Pons (tissue), 1 donor: ENCODE measurements at regions not wholly inside any gene's neighbourhood (a gene's known extent, or its start where the extent isn't known, plus 50 kb on each side); places are given as distances from the start of the nearest gene placed in this dataset.

Experiments used
- DNase-seq: peaks from one replicate; pipeline ENCODE4 v3.0.0-alpha.2; 2016; ENCODE audit warnings: low spot score

DNA sequence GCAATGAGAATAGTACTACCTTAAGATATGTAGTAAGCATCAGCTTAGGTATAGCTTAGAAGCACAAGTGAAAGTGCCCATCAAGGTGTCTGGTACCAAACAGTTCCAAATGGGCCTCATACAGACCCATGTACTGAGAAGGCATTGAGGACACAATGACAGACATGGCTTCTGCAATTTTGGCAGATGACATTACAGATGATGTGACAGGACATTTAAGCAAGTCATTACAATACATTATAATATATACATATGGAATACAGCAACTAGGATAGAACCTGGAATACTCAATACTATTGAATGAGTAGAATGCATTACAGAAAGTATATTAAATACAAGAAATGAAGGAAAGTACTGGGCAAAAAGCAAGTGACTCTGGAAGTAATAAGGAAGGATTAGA lies 256.4 kb downstream of the GXYLT1 start:
- DNase-seq: no peak

DNA sequence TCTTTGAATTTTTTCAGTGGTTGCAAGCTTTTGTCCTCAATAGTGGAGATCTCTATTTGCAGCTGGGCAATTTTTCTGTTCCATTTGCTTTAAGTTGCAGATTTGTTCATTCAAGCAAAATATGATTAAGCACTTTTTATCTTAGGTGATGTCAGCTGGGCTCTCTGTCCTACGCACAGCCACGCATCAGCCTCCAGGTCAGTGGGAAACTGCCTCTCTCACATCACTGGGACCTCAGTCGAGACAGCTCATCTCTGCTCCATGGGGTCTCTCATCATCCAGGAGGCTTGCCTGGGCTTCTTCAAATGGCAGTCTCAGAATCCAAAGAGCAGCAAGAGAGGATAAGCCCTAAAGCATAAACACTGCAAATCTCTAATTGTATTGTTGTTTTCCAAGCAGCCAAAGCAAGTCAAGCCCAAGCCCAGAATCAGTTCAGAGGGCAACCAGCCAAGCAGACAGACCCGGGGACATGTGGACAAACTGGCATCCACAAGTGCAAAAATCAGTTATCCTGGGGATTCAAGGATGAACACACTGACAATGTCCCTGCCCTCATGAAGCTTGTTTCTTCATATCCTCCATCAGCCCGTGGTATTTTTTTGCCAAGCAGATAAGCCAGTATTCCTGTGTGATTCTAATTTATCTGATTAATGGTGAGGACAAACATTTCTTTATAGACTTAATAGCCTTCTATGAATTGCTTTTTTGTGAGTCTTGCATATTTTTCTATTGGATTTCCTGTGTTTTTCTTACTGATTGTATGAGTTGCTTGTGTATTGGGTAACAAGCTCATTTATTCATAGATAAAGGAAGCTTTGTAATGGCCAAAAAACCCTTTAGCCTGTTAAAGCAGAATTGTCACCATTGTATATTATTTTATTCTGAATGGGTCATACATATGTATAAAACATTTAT lies 262.5 kb downstream of the GXYLT1 start:
- DNase-seq: peak; percentile 49

DNA sequence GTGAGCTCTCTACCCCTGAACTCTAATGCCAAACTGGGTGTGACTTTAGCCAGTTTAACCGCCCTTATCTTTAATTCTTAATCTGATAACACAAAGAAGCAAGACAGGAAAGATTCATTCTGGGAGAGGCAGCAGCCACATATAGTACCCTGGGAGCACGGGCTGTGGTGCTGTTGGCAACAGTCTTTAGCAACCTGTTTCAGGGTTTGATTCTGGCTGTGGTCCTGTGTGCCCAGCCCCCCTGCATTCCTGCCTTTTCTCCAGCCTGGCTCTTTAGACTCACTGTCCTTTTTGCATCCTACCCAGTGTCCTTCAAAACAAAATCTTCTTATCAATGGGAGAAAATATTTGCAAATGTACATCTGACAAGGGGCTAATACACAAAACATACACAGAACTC lies 275.2 kb downstream of the GXYLT1 start:
- DNase-seq: no peak

DNA sequence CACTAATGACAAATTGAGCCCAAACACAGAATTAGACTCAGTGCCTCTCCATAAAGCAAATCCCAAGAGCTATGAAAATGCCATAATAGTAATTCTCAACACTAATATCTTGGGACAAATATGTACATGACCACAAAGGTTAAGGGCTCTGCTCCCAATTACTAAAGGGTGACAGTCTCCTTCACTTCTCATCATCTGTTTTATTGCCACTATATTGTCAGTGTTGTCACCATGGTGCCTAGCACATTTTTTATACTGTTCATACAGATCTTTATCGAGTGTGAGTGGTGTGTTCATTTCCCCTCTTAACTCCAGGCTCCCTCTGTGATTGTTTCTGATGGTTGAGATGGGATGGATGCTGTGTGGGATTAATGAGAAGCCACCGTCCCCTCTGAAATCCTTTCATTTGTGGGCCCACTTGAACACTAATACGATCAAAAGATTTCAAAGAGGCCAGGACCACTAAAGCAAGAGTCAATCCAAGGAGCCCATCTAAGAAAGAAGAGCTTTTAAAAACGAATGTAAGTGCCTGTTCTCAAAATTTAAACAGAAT lies 277.7 kb downstream of the GXYLT1 start:
- no peak for DNase-seq

DNA sequence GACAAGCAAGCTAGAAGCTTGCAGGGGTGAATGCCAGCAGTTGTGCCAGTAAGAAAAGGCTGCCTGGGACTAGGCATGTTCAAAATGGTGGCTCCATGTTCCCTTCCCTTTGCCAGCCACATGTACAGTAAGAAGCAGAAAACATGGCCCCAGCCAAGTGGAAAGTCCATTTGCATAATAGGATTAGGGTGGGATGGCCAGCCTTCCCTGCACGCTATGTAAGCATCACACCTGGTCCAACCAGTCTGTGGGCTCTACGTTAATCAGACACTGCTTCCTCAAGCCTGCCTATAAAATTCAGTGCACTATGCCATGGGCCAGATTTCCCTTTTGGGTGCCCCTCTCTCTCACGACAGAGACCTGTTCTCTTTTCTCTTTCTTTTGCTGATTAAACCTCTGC lies 288.4 kb downstream of the GXYLT1 start:
- DNase-seq: no peak

DNA sequence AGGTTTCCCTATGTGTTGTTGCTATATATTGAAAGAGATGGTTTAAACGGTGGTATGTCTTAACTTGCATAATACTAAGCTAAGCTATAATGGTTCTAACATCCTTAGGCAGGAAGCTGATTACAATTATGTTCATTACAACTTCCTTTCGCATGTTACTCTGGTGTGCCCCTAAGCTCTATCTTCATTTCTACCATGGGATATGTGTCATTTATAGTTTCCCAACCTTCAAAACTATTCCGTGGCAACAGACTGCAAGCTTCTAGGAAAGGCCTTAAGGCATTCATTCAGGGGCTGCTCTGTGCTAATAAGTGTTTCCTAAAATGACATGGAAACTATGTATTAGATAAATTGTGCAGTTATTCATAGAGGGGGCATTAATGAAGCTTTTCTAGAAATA lies 294.6 kb downstream of the GXYLT1 start:
- DNase-seq: no peak

DNA sequence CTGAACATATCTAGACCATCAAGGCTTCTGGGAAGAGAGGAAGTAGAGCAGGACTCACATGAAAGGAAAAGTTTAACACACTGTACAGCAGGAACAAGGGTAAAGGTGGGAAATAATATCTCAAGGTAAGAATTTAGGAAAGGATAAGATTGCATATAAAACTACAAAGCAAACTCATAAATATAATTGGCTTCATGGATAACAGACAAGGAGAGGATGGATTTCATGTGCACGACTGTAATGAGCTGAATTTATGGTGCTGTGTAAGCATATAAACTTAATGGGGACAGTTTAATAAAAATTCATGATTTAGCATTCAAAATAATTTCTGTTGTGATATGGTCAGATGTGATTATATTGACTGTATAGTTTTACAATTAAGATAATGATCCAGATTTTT lies 298.0 kb downstream of the GXYLT1 start:
- DNase-seq: no peak

DNA sequence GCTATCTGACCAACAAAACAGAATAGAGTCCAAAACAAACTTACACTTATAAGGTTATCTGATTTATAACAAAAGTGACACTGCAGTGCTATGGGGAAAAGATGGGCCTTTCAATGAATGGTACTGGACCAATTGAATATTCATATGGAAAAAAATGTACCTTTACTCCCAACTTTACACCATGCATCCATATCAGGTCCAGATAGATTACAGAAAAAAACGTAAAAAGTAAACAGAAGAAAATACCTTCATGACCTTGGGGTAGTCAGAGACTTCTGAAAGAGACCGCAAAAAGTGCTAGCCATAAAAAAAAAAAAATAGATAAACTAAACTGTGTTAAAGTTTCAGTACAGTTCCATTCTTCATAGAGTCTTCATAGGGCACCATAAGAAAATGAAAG lies 308.3 kb downstream of the GXYLT1 start:
- DNase-seq: no peak

DNA sequence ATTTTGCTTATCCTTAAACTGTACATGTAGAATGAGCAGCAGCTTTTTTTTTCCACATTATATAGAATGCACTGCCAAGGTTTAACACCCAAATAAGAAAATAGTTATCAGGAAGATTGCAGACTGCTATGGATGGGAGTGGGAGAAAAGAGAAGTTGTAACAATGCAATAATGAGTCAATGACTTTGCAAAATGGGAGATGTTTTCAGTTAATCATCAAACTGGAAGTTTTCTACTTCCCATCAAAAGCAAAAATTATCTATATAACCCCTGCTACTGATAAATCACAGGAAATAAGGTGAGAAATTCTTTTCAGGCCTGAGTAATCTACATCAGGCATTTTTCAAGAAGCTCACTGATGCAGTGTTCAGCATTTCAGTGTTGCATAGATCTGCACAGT lies 309.1 kb downstream of the GXYLT1 start:
- DNase-seq: no peak

DNA sequence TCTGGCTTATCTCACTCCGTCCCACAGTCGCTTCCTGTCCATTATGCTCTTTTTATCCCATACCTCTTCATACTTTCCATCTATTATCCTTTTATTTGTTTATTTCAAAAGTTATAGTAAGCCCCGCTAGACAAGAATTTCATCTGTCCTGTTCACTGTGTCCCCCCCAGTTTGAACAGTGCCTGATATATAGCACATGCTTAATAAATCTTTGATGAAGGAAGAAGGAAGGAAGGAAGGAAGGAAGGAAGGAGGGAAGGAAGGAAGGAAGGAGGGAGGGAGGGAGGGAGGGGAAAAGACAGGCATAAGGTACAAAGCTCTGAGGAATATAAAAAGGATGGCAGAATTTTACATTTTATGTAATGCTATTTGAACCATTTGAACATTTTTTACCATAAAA lies 324.7 kb downstream of the GXYLT1 start:
- DNase-seq: no peak

DNA sequence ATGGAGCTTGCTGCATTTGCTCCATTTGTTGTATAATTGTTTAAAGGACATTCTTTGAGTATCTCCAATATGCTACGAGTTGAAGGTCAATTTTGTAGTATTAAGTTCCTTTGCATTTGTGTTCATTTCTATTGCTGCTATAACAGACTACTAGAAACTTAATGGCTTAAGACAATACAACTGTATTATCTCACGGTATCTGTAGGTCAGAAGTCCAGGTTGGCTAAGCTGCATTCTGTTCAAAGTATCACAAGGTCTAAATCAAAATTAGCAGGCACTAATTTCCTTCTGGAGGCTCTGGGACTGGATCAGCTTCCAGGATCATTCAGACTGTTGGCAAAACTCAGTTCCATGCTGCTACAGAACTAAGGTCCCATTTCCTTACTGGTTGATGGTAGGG lies 340.6 kb downstream of the GXYLT1 start:
- DNase-seq: no peak

DNA sequence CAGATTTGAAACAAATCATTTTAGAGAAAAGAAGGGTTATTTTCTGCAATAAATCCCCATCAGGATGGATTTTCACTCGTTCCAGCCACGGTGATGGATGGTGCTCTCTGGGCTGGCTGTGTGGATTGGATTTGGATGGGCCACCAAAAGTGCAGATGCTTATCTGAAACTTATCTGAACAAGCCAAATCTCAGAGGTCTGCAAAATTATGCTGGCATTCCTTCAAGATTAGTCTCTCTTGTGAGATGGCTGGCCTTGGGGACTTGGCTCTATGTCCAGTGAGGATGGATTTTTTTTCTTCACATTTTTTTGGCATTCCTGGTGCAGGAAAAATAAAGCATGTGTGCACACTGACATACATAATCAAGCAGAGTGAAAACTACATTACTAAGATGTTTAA lies 341.9 kb downstream of the GXYLT1 start:
- DNase-seq: no peak

DNA sequence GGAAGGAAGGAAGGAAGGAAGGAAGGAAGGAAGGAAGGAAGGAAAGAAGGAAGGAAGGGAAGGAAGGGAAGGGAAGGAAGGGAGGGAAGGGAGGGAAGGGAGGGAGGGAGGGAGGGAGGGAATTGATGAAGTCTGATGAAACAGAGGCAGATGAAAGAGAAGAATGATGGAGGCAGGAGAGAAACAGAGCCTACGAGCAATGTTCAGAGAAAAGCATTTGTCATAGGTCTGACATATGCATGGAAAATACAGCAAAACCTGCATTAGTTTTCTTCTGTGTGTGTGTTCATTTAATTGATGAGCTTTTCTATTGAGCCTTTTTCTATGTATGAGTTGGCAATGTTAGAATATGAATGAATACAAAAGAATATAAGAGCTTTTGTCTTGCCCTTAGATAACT lies 343.4 kb downstream of the GXYLT1 start:
- no peak for DNase-seq

DNA sequence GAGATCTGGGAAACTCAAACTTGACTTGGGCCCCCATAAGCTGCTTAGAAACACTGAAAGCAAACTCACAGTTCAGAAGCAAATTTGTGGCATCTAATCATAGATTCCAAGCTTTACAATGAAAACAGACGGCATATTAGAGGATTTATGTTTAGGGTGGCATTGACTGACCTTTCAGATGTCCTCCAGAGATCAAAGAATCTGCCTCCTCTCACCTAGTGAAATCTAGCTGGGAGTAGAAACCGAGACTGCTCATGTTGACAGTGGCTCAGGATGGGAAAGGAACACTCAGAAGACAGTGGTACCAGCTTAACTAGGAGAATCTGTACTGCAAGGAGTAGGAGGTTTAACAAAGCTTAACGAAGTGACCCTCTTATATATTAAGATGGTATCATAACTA lies 345.0 kb downstream of the GXYLT1 start:
- no peak for DNase-seq

DNA sequence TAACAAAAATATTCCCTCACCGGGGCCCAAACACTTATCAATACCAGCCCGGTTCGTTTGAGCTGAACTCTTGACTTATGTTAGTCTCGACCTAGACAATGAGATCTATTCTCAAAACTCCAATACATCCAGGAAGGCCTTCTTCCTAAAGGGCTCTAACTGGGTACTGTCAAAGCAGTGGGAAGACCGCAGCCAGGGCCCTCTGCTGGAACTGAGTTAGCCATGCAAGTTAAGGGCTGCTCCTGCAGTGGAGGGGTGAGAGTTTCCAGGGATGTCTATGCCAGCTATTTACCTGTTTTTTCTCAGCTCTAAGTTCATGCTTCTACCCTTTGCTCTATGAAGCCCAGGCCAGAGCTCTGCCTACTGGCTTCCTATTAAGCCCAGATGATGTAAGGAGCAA lies 348.8 kb downstream of the GXYLT1 start:
- no peak for DNase-seq

DNA sequence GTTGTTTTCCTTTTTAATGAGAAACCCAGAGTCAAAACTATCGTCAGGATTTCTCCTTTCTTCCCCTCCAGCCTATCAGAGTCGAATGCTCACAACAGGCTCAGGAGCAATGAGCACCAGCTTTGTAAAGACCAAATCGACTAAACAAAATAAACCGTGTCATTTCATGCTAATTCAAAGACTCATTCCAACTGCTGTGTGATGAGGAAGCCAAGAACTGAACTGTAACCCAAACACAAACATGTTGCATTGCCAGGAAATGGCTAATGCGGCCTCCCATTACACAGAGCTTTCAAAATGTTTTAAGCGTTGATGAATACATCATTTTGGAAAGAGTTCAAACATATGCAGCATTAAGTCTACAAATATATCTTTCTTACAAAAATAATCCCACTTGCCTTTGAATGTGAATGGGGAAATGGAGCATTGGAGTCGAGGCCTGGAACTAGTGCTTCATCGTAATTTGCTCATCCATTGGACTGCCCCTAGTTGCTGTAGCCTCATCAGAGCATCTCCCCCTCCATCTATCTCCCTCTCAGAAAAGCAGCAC lies 349.5 kb downstream of the GXYLT1 start:
- DNase-seq: peak; percentile 9

DNA sequence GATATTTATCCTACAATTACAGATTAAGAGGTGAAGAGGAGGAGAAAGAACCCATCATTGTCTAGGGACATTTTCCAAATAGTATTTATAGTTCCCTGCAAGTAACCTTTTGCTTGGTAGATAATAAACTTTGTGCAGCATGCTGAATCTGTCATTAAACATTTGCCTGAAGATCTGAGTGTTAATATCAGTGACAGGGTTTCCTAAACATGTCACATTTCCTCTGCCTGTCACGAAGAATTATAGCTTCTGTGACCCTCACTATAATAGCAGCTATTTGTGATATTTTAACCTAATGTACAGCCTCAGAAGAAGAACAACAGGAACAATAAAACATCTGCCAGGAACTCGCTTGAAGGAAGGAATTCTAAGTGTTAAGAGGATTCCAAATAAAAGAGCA lies 350.3 kb downstream of the GXYLT1 start:
- no peak for DNase-seq

DNA sequence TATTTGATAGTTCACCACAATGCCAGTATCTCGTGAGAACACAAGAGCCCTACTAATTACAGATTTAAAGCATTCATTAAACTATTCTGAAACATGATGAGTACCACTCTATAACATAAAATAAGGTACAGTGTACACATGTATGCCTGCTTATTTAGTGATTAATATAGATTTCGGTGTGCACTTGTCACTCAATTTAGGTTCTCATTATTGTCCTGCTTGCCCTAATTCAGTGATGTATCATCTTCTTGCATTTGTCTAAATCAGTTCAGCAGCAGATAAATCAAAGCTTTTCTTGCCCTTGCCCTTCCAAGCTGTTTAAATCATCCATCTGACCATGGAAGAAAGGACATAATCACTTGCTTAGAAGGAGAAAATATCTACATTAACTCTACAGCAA lies 359.7 kb downstream of the GXYLT1 start:
- DNase-seq: no peak

DNA sequence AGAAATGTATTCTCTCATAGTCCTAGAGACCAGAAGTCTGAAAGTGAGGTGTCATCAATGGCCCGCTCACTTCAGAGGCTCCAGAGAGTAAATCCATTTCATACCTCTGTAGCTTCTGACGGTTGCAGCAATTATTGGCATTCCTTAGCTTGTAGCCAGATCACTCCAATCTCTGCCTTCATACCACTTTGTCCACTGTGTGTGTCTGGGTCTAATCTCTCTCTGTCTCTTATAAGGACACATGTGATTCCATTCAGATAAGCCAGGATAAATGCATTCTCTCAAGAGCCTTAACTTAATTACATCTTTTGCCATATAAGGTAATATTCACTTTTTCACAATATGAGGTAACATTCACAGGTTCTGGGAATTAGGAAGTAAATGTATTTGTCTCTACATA lies 365.7 kb downstream of the GXYLT1 start:
- DNase-seq: no peak

DNA sequence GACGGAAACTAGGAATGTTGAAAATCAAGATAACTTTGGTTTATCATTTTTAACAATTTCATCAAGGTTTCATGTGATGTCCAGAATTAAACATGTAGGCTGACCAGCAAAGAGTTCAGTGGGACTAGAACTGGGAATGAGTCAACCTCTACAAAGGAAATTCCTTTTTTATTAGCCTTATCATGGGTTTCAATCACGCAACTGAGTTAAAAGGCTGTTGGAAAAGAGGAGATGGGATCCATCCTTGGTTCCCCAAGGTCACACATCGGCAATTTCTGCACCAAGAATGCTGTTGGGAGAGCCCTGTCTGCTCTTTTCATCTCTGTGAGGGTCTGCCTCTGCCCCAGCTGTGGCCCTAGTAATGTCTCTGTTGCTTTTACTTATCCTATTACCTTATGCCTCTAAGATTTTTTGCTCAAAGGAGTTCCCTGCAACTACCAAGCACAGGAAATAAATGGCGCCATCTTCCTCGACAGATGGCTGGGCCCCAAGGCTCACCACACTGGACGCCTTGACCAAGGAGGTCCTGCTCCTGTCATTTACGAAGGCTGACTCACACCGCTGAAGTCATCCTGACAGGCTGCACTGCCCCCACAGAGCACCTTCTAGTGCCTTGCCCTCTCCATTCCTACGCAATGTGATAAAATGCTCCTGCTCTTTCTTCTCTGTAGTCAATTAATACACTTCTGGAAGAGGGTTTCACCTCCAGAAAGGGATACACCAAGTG lies 367.4 kb downstream of the GXYLT1 start:
- DNase-seq: no peak

DNA sequence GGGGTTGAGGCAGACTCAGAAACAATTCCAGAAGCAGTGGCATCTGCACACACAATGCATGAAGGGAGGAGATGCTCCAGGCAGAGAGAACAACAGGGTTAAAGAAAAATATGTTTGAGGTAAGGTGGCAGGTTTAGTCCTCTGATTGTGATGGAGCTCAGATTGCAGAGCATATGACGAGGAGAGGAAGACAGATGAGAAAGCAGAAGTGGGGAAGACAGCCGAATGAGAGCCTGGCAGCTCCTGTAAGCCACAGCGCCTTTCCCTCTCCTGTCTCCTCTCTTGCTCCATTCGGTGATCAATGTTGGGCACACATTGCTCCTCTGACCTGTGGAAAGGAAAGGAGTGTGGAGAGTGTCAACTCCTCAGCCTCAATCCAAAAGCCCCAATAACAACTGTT lies 372.2 kb downstream of the GXYLT1 start:
- no peak for DNase-seq

DNA sequence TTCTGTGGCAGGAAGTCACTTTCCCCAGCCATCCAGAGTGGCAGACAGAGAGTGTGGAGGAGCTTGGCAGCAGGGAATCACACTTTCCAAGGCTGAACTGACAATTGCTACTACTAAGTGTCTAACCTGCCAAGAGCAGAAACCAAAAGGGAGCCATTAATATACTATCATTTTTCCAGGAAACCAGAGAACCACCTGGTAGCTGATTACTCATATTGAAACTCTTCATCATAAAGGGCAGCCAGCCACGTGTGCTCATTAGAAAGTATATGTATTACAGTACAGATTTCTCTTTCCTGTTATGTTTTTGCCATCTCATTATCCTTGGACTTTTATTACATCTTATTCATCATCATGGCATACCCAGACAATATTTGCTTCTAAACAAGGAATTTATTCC lies 374.9 kb downstream of the GXYLT1 start:
- no peak for DNase-seq

DNA sequence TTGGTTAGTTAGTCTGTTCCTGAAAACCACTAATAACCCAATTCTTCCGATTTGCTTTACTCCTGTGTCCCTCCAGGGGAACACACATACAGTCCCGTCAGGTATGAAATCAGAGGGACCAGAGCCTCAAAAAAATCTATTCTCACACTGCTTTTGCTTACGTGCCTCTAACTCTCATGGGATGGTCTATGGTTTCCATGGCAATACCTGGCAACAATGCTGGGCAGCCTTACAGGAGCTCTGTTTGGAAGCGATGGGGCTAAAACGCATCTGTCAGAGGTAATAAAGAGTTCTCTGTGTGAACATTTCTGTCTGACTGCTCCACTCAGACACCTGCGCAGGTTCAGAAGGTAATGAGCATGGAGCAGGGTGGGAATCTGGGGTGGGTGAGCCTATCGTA lies 376.2 kb downstream of the GXYLT1 start:
- no peak for DNase-seq
